Esophagus squamous epithelium (tissue), 5 donors: ENCODE measurements at regions not wholly inside any gene's neighbourhood (a gene's known extent, or its start where the extent isn't known, plus 50 kb on each side); places are given as distances from the start of the nearest gene placed in this dataset.
"Not testable (repeated sequence)": the region's sequence is repeated elsewhere in the genome, so short reads cannot be mapped to it uniquely, and the experiment has no call there.

Source experiments
- DNase-seq: peaks from one replicate; lab custom pipeline; 2025; lab: John Stamatoyannopoulos, UW
- H3K27ac ChIP-seq, 4 donors: fragments of 200-600 bp; sonication (generic); one replicate each; pipeline ENCODE4 v1.5.1; 2016 to 2019; ENCODE audit warnings: mild to moderate bottlenecking in 1 of 4
- H3K27me3 ChIP-seq, 4 donors: fragments of 200-600 bp; sonication (generic); 1 replicate in 3 of 4; 2 replicates in 1 of 4; pipeline versions ENCODE4 v1.5.1 to v1.6.0; 2017 to 2021; ENCODE audit warnings: antibody characterized with exemption in 1 of 4
- H3K36me3 ChIP-seq, 3 donors: fragments of 200-600 bp; sonication (generic); one replicate each; pipeline ENCODE4 v1.5.1; 2016 to 2019
- H3K4me1 ChIP-seq, 3 donors: fragments of 200-600 bp; sonication (generic); one replicate each; pipeline ENCODE4 v1.5.1; 2017 to 2019
- H3K4me3 ChIP-seq, 4 donors: fragments of 200-600 bp; sonication (generic); 1 replicate in 3 of 4; 2 replicates in 1 of 4; pipeline ENCODE4 v1.5.1; 2016 to 2019; ENCODE audit warnings: mild to moderate bottlenecking in 2 of 4, moderate library complexity in 1 of 4
- H3K9me3 ChIP-seq, 3 donors: fragments of 200-600 bp; sonication (generic); one replicate each; pipeline ENCODE4 v1.5.1; 2016 to 2019
- CTCF ChIP-seq, 6 experiments: fragments of 450-650 bp in 4 of 6; fragments of 200-600 bp in 2 of 6; sonication (generic) in 2 of 6; IDR thresholded peaks; one replicate each; pipeline ENCODE4 v1.5.1; 2016 to 2019; ENCODE audit warnings: antibody characterized with exemption in 6 of 6, mild to moderate bottlenecking in 4 of 6, moderate library complexity in 4 of 6
- POLR2A ChIP-seq, 4 donors: fragments of 450-650 bp; IDR thresholded peaks; one replicate each; pipeline ENCODE4 v1.6.1; 2017; ENCODE audit warnings: antibody characterized with exemption in 4 of 4, mild to moderate bottlenecking in 4 of 4, moderate library complexity in 3 of 4
- WGBS, 2 donors: methylation state at CpG; one replicate each; pipeline ENCODE4 v1.1.5; 2018; 5-methylcytosine and 5-hydroxymethylcytosine counted together
- intact Hi-C: fragments of 100-400 bp; cut with DNase I; formaldehyde crosslinking; loops from one replicate; pipeline ENCODE4 v1.15.0; 2022
- donor health status: DM: yes; HTN: yes; CAD: no.

GRCh38 chr16:6777624-6778023 lies 555.0 kb upstream of the RBFOX1 start:
- no peaks in the 10 kb centered on the region for H3K27me3 ChIP-seq
- H3K27ac ChIP-seq = no peak overlapping the region
- DNase-seq = no peak
- H3K4me3 ChIP-seq = no peak overlapping the region
- H3K9me3 ChIP-seq = no peaks in the 10 kb centered on the region
- no peak for TF ChIP-seq POLR2A (IDR thresholded peaks at IDR 0.05)
- TF ChIP-seq CTCF (IDR thresholded peaks at IDR 0.05) = no peak
- no peaks in the 10 kb centered on the region for H3K4me1 ChIP-seq
- intact Hi-C loops = no loop called here
- H3K36me3 ChIP-seq = no peaks in the 10 kb centered on the region

- Histone ChIP-seq H3K27ac (no peak overlapping the region), H3K36me3 (no peaks in the 10 kb centered on the region), H3K27me3 (no peaks in the 10 kb centered on the region), H3K4me3 (no peak overlapping the region), H3K9me3 (no peaks in the 10 kb centered on the region), H3K4me1 (no peaks in the 10 kb centered on the region)
- no peak for DNase-seq
- no peak for TF ChIP-seq POLR2A (IDR thresholded peaks at IDR 0.05)
- WGBS, 2 donors = 82 to 90% methylated on average over 7 of the region's 7 CpGs
- intact Hi-C loops = no loop called here
Measured at GRCh38 chr16:6775712-6776111, 556.9 kb upstream of the RBFOX1 start.

GRCh38 chr16:6771956-6772355 lies 560.7 kb upstream of the RBFOX1 start:
- 29 to 42% methylated on average over 4 of the region's 4 CpGs for WGBS, 2 donors
- no peaks in the 10 kb centered on the region for H3K36me3 ChIP-seq
- intact Hi-C loops = no loop called here
- H3K27ac ChIP-seq = no peak overlapping the region
- TF ChIP-seq CTCF (IDR thresholded peaks at IDR 0.05) (no peak), POLR2A (IDR thresholded peaks at IDR 0.05) (no peak)
- no peak for DNase-seq
- no peak overlapping the region for H3K4me3 ChIP-seq
- H3K4me1 ChIP-seq = no peaks in the 10 kb centered on the region
- no peaks in the 10 kb centered on the region for H3K9me3 ChIP-seq
- H3K27me3 ChIP-seq = no peaks in the 10 kb centered on the region

GRCh38 chr16:6753553-6753952 lies 579.1 kb upstream of the RBFOX1 start:
- Histone ChIP-seq H3K27ac (no peak overlapping the region), H3K4me1 (no peaks in the 10 kb centered on the region), H3K27me3 (no peaks in the 10 kb centered on the region), H3K36me3 (no peaks in the 10 kb centered on the region), H3K9me3 (no peaks in the 10 kb centered on the region), H3K4me3 (no peak overlapping the region)
- intact Hi-C loops = no loop called here
- TF ChIP-seq CTCF (IDR thresholded peaks at IDR 0.05) (no peak), POLR2A (IDR thresholded peaks at IDR 0.05) (no peak)
- DNase-seq = no peak
- 57 to 70% methylated on average over 9 of the region's 9 CpGs for WGBS, 2 donors

GRCh38 chr16:6751191-6751590 lies 581.5 kb upstream of the RBFOX1 start:
- H3K4me1 ChIP-seq = no peaks in the 10 kb centered on the region
- intact Hi-C loops = no loop called here
- no peak overlapping the region for H3K27ac ChIP-seq
- WGBS, 2 donors = 50 to 86% methylated on average over 1 of the region's 1 CpG
- DNase-seq = no peak
- H3K36me3 ChIP-seq = no peaks in the 10 kb centered on the region
- no peak for TF ChIP-seq POLR2A (IDR thresholded peaks at IDR 0.05)
- no peak for TF ChIP-seq CTCF (IDR thresholded peaks at IDR 0.05)
- no peaks in the 10 kb centered on the region for H3K27me3 ChIP-seq
- H3K4me3 ChIP-seq = no peak overlapping the region
- no peaks in the 10 kb centered on the region for H3K9me3 ChIP-seq

- intact Hi-C loops = no loop called here
- 28 to 35% methylated on average over 4 of the region's 4 CpGs for WGBS, 2 donors
- H3K36me3 ChIP-seq = no peaks in the 10 kb centered on the region
- no peak overlapping the region for H3K4me3 ChIP-seq
- H3K9me3 ChIP-seq = no peaks in the 10 kb centered on the region
- TF ChIP-seq POLR2A (IDR thresholded peaks at IDR 0.05) (no peak), CTCF (IDR thresholded peaks at IDR 0.05) (no peak)
- H3K4me1 ChIP-seq = no peaks in the 10 kb centered on the region
- no peak for DNase-seq
- no peaks in the 10 kb centered on the region for H3K27me3 ChIP-seq
- no peak overlapping the region for H3K27ac ChIP-seq
Measured at GRCh38 chr16:6749698-6750097, 582.9 kb upstream of the RBFOX1 start.

- H3K27me3 ChIP-seq, intact Hi-C loops, H3K9me3 ChIP-seq, H3K27ac ChIP-seq, DNase-seq, H3K4me3 ChIP-seq, H3K36me3 ChIP-seq, H3K4me1 ChIP-seq: not testable (repeated sequence)
- 12 to 27% methylated on average over 2 of the region's 2 CpGs for WGBS, 2 donors
Measured at GRCh38 chr16:6736302-6736701, 596.3 kb upstream of the RBFOX1 start.
